GM19023 (cell line): ENCODE measurements at regions not wholly inside any gene's neighbourhood (a gene's known extent, or its start where the extent isn't known, plus 50 kb on each side); places are given as distances from the start of the nearest gene placed in this dataset.

Experiments
- ATAC-seq: cut with Tn5 transposase; IDR thresholded peaks from one replicate; pipeline ENCODE4 v1.9.1; 2021; ENCODE audit warnings: mild to moderate bottlenecking, moderate library complexity; ENCODE audit not compliant: unreplicated experiment

GRCh38 chr1:93746021-93746812 is 64.6 kb upstream of the BCAR3 start:
- ATAC-seq: no peak

- no peak for ATAC-seq
These were observed 62.8 kb upstream of the BCAR3 start for GRCh38 chr1:93744299-93744988.

- ATAC-seq: no peak
These were observed 61.8 kb upstream of the BCAR3 start for GRCh38 chr1:93743465-93743864.

- no peak for ATAC-seq
These were observed 59.0 kb upstream of the BCAR3 start for GRCh38 chr1:93740601-93741031.

- ATAC-seq: no peak
These were observed 58.5 kb upstream of the BCAR3 start for GRCh38 chr1:93740157-93740556.

GRCh38 chr1:93739472-93739871 is 57.8 kb upstream of the BCAR3 start:
- no peak for ATAC-seq

GRCh38 chr1:93738926-93739325 is 57.3 kb upstream of the BCAR3 start:
- ATAC-seq: no peak

GRCh38 chr1:93738075-93738622 is 56.5 kb upstream of the BCAR3 start:
- no peak for ATAC-seq

GRCh38 chr1:93735722-93736121 is 54.1 kb upstream of the BCAR3 start:
- no peak for ATAC-seq

- no peak for ATAC-seq
These were observed 53.4 kb upstream of the BCAR3 start for GRCh38 chr1:93734999-93735398.

GRCh38 chr1:93733340-93733739 is 51.7 kb upstream of the BCAR3 start:
- ATAC-seq: no peak

GRCh38 chr1:93732514-93732913 is 50.9 kb upstream of the BCAR3 start:
- no peak for ATAC-seq
